ENCODE measurements at regions not wholly inside any gene's neighbourhood (a gene's known extent, or its start where the extent isn't known, plus 50 kb on each side); places are given as distances from the start of the nearest gene placed in this dataset.

DNA sequence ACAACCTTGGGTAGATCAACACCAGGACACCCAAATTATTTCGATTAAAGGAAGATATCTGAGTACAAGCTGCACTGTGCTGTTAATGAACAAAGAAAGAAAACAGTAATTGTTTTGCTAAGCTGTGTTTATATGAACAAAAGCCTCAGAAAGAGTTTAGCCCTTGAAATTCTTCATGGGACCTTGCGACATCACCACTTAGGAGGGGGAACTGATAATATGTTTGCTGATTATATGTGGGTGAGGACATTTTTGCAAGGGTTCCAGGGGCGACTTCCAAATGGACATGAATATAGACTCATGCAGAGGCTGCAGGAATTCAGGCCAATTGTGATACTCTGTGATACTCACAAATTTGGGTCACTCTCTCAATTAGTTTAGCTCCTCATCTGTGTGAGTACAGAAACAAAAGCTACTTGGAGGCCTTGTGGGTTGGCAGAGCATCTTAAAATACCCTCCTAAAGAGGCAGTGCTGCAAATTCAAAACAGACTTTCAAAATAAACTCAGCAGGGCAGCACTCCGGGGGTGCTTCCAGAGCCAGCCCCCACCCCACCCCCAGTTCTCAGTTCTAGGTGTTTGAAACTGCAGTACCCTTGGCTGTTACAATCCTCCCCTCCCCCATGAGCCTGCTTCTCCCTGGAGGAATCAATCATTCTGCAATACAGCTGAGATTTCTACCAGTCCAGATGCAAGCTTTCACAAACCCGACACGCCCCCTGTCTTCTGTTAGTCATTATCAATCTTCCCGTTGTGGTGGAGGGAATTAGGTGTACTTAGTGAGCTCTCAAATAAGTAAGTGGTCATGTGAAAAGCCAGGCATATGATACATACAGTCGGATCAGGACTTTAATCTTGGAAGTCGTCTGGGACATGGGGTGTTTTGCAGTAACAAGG is 97.0 kb upstream of the MBNL2 start:
- no peak for TF ChIP-seq EZH2 (IDR thresholded peaks at IDR 0.05; ENCODE audit: insufficient read depth, poor library complexity, severe bottlenecking)
- no peak for TF ChIP-seq EZH2phosphoT487 (IDR thresholded peaks at IDR 0.05; ENCODE audit: insufficient read depth, low read depth)

Data from GM23248 (cell line).